Hepatocyte (in vitro differentiated cells): ENCODE measurements at regions not wholly inside any gene's neighbourhood (a gene's known extent, or its start where the extent isn't known, plus 50 kb on each side); places are given as distances from the start of the nearest gene placed in this dataset.

ENCODE experiments used
- DNase-seq: peaks from one replicate; pipeline ENCODE4 v3.0.0-alpha.2; 2016; ENCODE audit warnings: low spot score
- H2AFZ ChIP-seq: fragments of 200-600 bp; sonication (generic); 2 replicates; pipeline ENCODE4 v1.6.0; 2016; ENCODE audit warnings: antibody characterized with exemption, mild to moderate bottlenecking
- H3K27ac ChIP-seq: fragments of 200-600 bp; sonication (generic); 2 replicates; pipeline ENCODE4 v1.5.1; 2016; ENCODE audit warnings: mild to moderate bottlenecking
- H3K27me3 ChIP-seq: fragments of 200-600 bp; sonication (generic); 2 replicates; pipeline ENCODE4 v1.6.1; 2016
- H3K36me3 ChIP-seq: fragments of 200-600 bp; sonication (generic); replicated peaks from 2 replicates; pipeline ENCODE4 v1.5.1; 2016; ENCODE audit warnings: low read depth; ENCODE audit not compliant: insufficient read depth
- H3K4me1 ChIP-seq: fragments of 200-600 bp; sonication (generic); 2 replicates; pipeline ENCODE4 v1.5.1; 2016; ENCODE audit warnings: mild to moderate bottlenecking, moderate library complexity; ENCODE audit not compliant: insufficient read depth
- H3K4me2 ChIP-seq: fragments of 200-600 bp; sonication (generic); 2 replicates; pipeline ENCODE4 v1.6.0; 2016
- H3K4me3 ChIP-seq: fragments of 200-600 bp; sonication (generic); 2 replicates; pipeline ENCODE4 v1.5.1; 2016; ENCODE audit warnings: mild to moderate bottlenecking
- H3K79me2 ChIP-seq: fragments of 200-600 bp; sonication (generic); 2 replicates; pipeline ENCODE4 v1.6.0; 2017; ENCODE audit warnings: mild to moderate bottlenecking
- H3K9me2 ChIP-seq: fragments of 200-600 bp; sonication (generic); replicated peaks from 2 replicates; pipeline ENCODE4 v1.6.0; 2017; ENCODE audit warnings: mild to moderate bottlenecking; ENCODE audit not compliant: insufficient read depth
- H3K9me3 ChIP-seq: fragments of 200-600 bp; sonication (generic); 2 replicates; pipeline ENCODE4 v1.5.1; 2016; ENCODE audit warnings: low read depth, mild to moderate bottlenecking
- H4K20me1 ChIP-seq: fragments of 200-600 bp; sonication (generic); 2 replicates; pipeline ENCODE4 v1.6.0; 2016; ENCODE audit warnings: mild to moderate bottlenecking; ENCODE audit not compliant: insufficient read depth, poor library complexity, severe bottlenecking
- CTCF ChIP-seq: fragments of 200-600 bp; sonication (generic); IDR thresholded peaks from 2 replicates; pipeline ENCODE4 v1.5.1; 2016; ENCODE audit warnings: antibody characterized with exemption, mild to moderate bottlenecking; ENCODE audit not compliant: poor library complexity
- EZH2 ChIP-seq: fragments of 200-600 bp; sonication (generic); IDR thresholded peaks from 2 replicates; pipeline ENCODE4 v1.6.1; 2016; ENCODE audit warnings: antibody characterized with exemption, mild to moderate bottlenecking, borderline replicate concordance
- EZH2phosphoT487 ChIP-seq: fragments of 200-600 bp; sonication (generic); IDR thresholded peaks from one replicate; pipeline ENCODE4 v1.6.1; 2018; ENCODE audit warnings: antibody characterized with exemption, mild to moderate bottlenecking, low read depth, moderate library complexity; ENCODE audit not compliant: unreplicated experiment, severe bottlenecking
- WGBS: methylation state at CpG from one replicate; pipeline ENCODE4 v1.1.6; 2016; ENCODE audit warnings: low lambda C conversion rate; ENCODE audit errors: missing lambda C conversion rate; 5-methylcytosine and 5-hydroxymethylcytosine counted together

- WGBS = 50% methylated on average over 1 of the region's 1 CpG
- Histone ChIP-seq H3K36me3 (no peaks in the 10 kb centered on the region), H4K20me1 (no peaks in the 10 kb centered on the region), H3K4me3 (no peak overlapping the region), H3K27ac (no peak overlapping the region), H3K27me3 (no peaks in the 10 kb centered on the region), H3K4me1 (peaks cover 12% of the 10 kb centered on the region), H3K9me2 (no peaks in the 10 kb centered on the region), H3K79me2 (no peaks in the 10 kb centered on the region), H3K4me2 (no peak overlapping the region), H2AFZ (no peak overlapping the region), H3K9me3 (no peaks in the 10 kb centered on the region)
- TF ChIP-seq CTCF = no peak
- TF ChIP-seq EZH2 = no peak
- no peak for TF ChIP-seq EZH2phosphoT487
- DNase-seq = no peak
Measured at GRCh38 chr14:89061696-89062095, 237.2 kb downstream of the TTC8 start.

- TF ChIP-seq CTCF (no peak), EZH2 (no peak), EZH2phosphoT487 (no peak)
- Histone ChIP-seq H4K20me1 (no peaks in the 10 kb centered on the region), H2AFZ (no peak overlapping the region), H3K79me2 (no peaks in the 10 kb centered on the region), H3K4me1 (peaks cover 12% of the 10 kb centered on the region), H3K4me2 (no peak overlapping the region), H3K36me3 (no peaks in the 10 kb centered on the region), H3K27me3 (no peaks in the 10 kb centered on the region), H3K9me3 (no peaks in the 10 kb centered on the region), H3K27ac (no peak overlapping the region), H3K4me3 (no peak overlapping the region), H3K9me2 (no peaks in the 10 kb centered on the region)
- no peak for DNase-seq
- 70% methylated on average over 2 of the region's 2 CpGs for WGBS
Measured at GRCh38 chr14:89065879-89066278, 241.4 kb downstream of the TTC8 start.

- DNase-seq = no peak
- 74% methylated on average over 12 of the region's 12 CpGs for WGBS
- no peaks in the 10 kb centered on the region for H3K4me1 ChIP-seq
- no peak overlapping the region for H2AFZ ChIP-seq
- TF ChIP-seq CTCF (no peak), EZH2phosphoT487 (no peak), EZH2 (no peak)
- H3K4me2 ChIP-seq = no peak overlapping the region
- no peaks in the 10 kb centered on the region for H3K9me3 ChIP-seq
- H3K27ac ChIP-seq = no peak overlapping the region
- H3K79me2 ChIP-seq = no peaks in the 10 kb centered on the region
- H3K27me3 ChIP-seq = no peaks in the 10 kb centered on the region
- no peaks in the 10 kb centered on the region for H3K9me2 ChIP-seq
- no peaks in the 10 kb centered on the region for H4K20me1 ChIP-seq
- no peak overlapping the region for H3K4me3 ChIP-seq
- H3K36me3 ChIP-seq = no peaks in the 10 kb centered on the region
Measured at GRCh38 chr14:89067293-89067972, 243.0 kb downstream of the TTC8 start.
